ENCODE measurements at regions not wholly inside any gene's neighbourhood (a gene's known extent, or its start where the extent isn't known, plus 50 kb on each side); places are given as distances from the start of the nearest gene placed in this dataset.

- TF ChIP-seq, protein P1, sequence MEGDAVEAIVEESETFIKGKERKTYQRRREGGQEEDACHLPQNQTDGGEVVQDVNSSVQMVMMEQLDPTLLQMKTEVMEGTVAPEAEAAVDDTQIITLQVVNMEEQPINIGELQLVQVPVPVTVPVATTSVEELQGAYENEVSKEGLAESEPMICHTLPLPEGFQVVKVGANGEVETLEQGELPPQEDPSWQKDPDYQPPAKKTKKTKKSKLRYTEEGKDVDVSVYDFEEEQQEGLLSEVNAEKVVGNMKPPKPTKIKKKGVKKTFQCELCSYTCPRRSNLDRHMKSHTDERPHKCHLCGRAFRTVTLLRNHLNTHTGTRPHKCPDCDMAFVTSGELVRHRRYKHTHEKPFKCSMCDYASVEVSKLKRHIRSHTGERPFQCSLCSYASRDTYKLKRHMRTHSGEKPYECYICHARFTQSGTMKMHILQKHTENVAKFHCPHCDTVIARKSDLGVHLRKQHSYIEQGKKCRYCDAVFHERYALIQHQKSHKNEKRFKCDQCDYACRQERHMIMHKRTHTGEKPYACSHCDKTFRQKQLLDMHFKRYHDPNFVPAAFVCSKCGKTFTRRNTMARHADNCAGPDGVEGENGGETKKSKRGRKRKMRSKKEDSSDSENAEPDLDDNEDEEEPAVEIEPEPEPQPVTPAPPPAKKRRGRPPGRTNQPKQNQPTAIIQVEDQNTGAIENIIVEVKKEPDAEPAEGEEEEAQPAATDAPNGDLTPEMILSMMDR (IDR thresholded peaks at IDR 0.05) = no peak
- TF ChIP-seq POLR2A (IDR thresholded peaks at IDR 0.05) (no peak), EP300 (IDR thresholded peaks at IDR 0.05; ENCODE audit: low read depth) (no peak)
These were observed 63.9 kb downstream of the CCDC71L start for GRCh38 chr7:106597014-106597413.
